Mesothelial cell of epicardium (in vitro differentiated cells): ENCODE measurements at regions not wholly inside any gene's neighbourhood (a gene's known extent, or its start where the extent isn't known, plus 50 kb on each side); places are given as distances from the start of the nearest gene placed in this dataset.
A peak's percentile ranks its signal among the peaks of the same experiment; 100 is the strongest.

Source experiments
- DNase-seq, 2 experiments: peaks; one replicate each; pipeline ENCODE4 v3.0.0; 2021; ENCODE audit warnings: low spot score in 2 of 2; ENCODE audit not compliant: unreplicated experiment in 2 of 2
- H3K27ac Mint-ChIP-seq: 2 replicates; pipeline ENCODE4 v1.8.0; 2021; ENCODE audit warnings: mixed read lengths
- H3K27me3 Mint-ChIP-seq: 2 replicates; pipeline ENCODE4 v1.8.0; 2021; ENCODE audit warnings: low read depth, mixed read lengths
- H3K36me3 Mint-ChIP-seq: 2 replicates; pipeline ENCODE4 v1.8.0; 2021; ENCODE audit warnings: mixed read lengths
- H3K4me1 Mint-ChIP-seq: 2 replicates; pipeline ENCODE4 v1.8.0; 2021; ENCODE audit warnings: mixed read lengths
- H3K4me3 Mint-ChIP-seq: 2 replicates; pipeline ENCODE4 v1.8.0; 2021; ENCODE audit warnings: mild to moderate bottlenecking, moderate library complexity, mixed read lengths
- H3K9me3 Mint-ChIP-seq: 2 replicates; pipeline ENCODE4 v1.8.0; 2021; ENCODE audit warnings: mixed read lengths
- TF ChIP-seq, protein P1 (sequence below): fragments of 200-600 bp; sonication (generic); IDR thresholded peaks from one replicate; pipeline ENCODE4 v1.5.0; 2021; ENCODE audit warnings: antibody characterized with exemption; ENCODE audit not compliant: unreplicated experiment

- TF ChIP-seq, protein P1, sequence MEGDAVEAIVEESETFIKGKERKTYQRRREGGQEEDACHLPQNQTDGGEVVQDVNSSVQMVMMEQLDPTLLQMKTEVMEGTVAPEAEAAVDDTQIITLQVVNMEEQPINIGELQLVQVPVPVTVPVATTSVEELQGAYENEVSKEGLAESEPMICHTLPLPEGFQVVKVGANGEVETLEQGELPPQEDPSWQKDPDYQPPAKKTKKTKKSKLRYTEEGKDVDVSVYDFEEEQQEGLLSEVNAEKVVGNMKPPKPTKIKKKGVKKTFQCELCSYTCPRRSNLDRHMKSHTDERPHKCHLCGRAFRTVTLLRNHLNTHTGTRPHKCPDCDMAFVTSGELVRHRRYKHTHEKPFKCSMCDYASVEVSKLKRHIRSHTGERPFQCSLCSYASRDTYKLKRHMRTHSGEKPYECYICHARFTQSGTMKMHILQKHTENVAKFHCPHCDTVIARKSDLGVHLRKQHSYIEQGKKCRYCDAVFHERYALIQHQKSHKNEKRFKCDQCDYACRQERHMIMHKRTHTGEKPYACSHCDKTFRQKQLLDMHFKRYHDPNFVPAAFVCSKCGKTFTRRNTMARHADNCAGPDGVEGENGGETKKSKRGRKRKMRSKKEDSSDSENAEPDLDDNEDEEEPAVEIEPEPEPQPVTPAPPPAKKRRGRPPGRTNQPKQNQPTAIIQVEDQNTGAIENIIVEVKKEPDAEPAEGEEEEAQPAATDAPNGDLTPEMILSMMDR, result no peak
- no peak for DNase-seq
- Mint-ChIP-seq H3K27me3 (peaks cover 24% of the 10 kb centered on the region), H3K9me3 (peaks cover 7% of the 10 kb centered on the region), H3K36me3 (no peaks in the 10 kb centered on the region), H3K27ac (no peak overlapping the region), H3K4me3 (no peak overlapping the region), H3K4me1 (peaks cover 13% of the 10 kb centered on the region)
Measured at GRCh38 chr7:68015122-68015977, 1018.7 kb downstream of the TYW1 start.

DNA sequence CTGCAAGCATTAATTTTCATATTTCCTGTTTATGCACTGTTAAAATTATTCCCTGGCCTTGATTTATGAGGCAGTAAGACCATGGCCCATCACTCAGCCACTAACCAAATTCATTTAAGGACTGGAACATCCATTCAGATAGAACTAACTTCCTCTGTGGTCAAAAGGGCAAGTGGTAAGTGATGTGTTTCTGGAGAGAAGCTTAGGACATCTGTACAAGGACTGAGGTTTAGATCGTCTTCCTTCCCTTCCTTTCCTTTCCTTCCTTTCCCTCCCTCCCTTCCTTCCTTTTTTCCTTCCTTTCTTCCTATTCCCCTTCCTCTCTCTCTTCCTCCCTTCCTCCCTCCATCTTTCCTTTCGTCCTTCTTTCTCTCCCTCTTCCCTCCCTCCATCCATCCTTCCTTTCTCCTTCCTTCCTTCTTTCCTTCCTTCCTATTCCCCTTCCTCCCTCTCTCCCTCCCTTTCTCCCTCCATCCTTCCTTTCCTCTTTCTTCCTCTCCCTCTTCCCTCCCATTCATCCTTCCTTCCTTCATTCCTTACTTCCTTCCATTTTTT is 1019.4 kb downstream of the TYW1 start:
- Mint-ChIP-seq H3K27me3 (peaks cover 19% of the 10 kb centered on the region), H3K9me3 (peaks cover 7% of the 10 kb centered on the region), H3K4me3 (no peak overlapping the region), H3K36me3 (no peaks in the 10 kb centered on the region), H3K27ac (no peak overlapping the region), H3K4me1 (peaks cover 13% of the 10 kb centered on the region)
- DNase-seq, result no peak
- TF ChIP-seq, protein P1, result no peak

DNA sequence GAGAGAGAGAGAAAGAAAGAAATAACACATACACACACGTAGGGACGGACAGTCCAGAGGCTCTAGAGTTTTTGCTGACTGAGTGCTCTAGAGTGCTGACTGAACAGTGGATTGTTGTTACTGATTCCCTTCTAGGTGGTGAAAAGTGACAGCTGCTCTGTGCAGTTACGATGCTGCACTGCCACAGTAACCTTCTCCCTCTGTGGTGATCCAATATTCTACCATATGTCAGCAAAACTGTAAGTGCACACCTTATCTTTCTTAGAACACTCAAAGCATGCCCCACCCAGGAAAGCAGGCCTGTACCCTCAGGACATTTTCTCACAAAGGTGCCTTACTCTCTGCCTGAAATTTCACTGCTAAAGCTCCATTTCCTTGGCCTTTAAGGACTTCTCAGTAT is 1023.5 kb downstream of the TYW1 start:
- Mint-ChIP-seq H3K9me3 (no peaks in the 10 kb centered on the region), H3K27me3 (peaks cover 17% of the 10 kb centered on the region), H3K4me1 (peaks cover 8% of the 10 kb centered on the region), H3K27ac (no peak overlapping the region), H3K4me3 (no peak overlapping the region), H3K36me3 (no peaks in the 10 kb centered on the region)
- no peak for DNase-seq
- TF ChIP-seq, protein P1, result no peak

GRCh38 chr7:68025369-68025768 is 1028.7 kb downstream of the TYW1 start:
- Mint-ChIP-seq H3K36me3 (no peaks in the 10 kb centered on the region), H3K27ac (no peak overlapping the region), H3K9me3 (peaks cover 7% of the 10 kb centered on the region), H3K4me1 (no peaks in the 10 kb centered on the region), H3K4me3 (no peak overlapping the region), H3K27me3 (peaks cover 37% of the 10 kb centered on the region)
- no peak for DNase-seq
- TF ChIP-seq, protein P1, result no peak

DNA sequence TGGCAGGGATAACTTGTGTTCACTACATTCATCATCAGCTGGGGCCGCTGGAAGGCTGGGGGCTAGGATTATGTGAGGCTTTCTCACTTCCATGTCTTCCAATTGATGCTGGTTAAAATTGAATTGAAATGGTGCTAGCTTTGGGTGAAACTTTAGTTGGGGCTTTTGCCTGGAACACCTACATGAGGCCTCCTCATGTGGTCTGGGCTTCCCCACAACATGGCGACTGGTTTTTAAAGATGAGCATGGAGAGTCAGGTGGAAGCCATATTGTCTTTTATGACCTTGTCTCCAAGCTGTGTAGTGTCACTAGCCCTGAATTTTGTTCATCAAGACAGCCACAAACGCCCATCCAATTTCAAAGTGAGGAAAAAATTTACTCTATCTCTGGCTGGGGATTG is 1033.9 kb downstream of the TYW1 start:
- H3K27me3 Mint-ChIP-seq, result peaks cover 47% of the 10 kb centered on the region
- DNase-seq, result peak in 1 of 2 experiments; percentile 5
- H3K36me3 Mint-ChIP-seq, result no peaks in the 10 kb centered on the region
- H3K9me3 Mint-ChIP-seq, result peaks cover 16% of the 10 kb centered on the region
- TF ChIP-seq, protein P1, result no peak
- no peak overlapping the region for H3K27ac Mint-ChIP-seq
- no peak overlapping the region for H3K4me3 Mint-ChIP-seq
- no peaks in the 10 kb centered on the region for H3K4me1 Mint-ChIP-seq
